HL-60/S4 (cell line): ENCODE measurements at regions not wholly inside any gene's neighbourhood (a gene's known extent, or its start where the extent isn't known, plus 50 kb on each side); places are given as distances from the start of the nearest gene placed in this dataset.

Experiments used
- in situ Hi-C: fragments of 300-500 bp; cut with MboI; formaldehyde crosslinking; loops from 2 replicates; pipeline ENCODE4 v1.14.3; 2022; ENCODE audit warnings: low sequenced_read_pairs

DNA sequence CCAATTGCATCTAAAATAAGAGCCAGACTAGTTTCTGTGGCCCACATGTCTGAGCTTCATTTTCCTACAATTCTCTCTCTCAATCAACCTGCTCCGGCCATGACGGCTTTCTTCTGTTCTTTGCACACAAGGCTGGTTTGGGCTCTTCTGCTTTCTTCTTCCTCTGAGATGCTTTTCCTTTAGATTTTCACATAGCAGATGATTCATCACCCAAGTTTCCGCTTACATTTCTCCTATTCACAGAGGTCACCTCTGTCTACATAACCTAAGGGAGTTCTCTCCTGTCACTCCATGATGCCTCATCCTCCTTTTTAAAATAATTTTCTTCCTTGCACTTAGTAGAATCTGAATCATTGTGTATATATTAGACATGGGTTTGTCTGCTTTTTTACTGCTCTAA is 334.6 kb upstream of the TUSC1 start:
- in situ Hi-C loops: no loop called here

GRCh38 chr9:25994605-25995004 is 316.4 kb upstream of the TUSC1 start:
- in situ Hi-C loops: no loop called here

DNA sequence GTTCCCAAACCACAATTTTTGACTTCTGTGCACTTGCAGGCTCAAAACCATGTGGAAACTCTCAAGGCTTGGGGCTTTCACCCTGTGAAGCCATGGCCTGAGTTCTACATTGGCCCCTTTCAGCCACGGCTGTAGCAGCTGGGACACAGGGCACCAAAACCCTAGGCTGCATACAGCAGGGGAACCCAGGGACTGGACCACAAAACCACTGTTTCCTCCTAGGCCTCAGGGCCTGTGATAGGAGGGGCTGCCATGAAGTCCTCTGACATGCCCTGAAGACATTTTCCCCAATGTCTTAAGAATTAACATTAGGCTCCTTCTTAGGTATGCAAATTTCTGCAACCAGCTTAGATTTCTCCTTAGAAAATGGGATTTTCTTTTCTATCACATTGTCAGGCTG is 312.1 kb upstream of the TUSC1 start:
- in situ Hi-C loops: no loop called here

- in situ Hi-C loops: no loop called here
Observed at GRCh38 chr9:25975667-25976066, 297.4 kb upstream of the TUSC1 start.

GRCh38 chr9:25964239-25964638 is 286.0 kb upstream of the TUSC1 start:
- in situ Hi-C loops: loop anchor here (25.0 kb wide), 1 partner anchor 373 kb away; no protein-coding TSS in a partner anchor

GRCh38 chr9:25960178-25960577 is 281.9 kb upstream of the TUSC1 start:
- in situ Hi-C loops: loop anchor here (25.0 kb wide), 1 partner anchor 377 kb away; no protein-coding TSS in a partner anchor

GRCh38 chr9:25954209-25954608 is 276.0 kb upstream of the TUSC1 start:
- in situ Hi-C loops: loop anchor here (25.0 kb wide), 1 partner anchor 383 kb away; no protein-coding TSS in a partner anchor

DNA sequence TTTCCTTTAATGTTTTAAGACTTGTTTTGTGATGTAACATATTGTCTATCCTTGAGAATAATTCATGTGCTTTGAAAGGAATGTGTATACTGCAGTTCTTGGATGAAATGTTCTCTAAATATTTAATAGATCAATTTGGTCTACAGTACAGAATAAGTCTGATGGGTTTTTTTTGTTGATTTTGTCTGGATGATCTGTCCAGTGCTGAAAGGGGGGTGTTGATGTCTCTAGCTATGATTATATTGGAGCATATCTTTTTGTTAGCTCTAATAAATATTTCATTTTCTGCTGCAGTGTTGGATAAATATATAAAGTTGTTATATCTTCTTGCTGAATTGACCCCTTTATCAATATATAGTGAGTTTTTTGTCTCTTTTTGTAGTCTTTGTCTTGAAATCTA is 269.9 kb upstream of the TUSC1 start:
- in situ Hi-C loops: no loop called here

DNA sequence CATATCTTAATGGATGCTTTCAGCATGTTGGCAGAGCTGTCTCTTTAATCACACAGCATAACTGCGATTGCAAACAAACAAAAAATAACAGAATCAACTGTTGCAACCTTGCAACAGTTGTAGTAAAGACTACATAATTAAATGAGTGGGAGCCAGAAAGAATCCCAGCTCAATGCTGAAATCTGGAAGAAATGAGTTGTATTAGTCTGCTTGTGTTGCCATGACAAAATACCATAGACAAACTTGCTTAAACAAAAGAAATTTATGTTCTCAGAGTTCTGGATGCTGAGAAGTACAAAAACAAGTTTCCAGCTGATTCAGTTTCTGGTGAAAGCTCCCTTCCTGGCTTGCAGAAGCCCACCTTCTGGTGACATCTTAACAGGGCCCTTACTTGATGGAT is 260.9 kb upstream of the TUSC1 start:
- in situ Hi-C loops: no loop called here

DNA sequence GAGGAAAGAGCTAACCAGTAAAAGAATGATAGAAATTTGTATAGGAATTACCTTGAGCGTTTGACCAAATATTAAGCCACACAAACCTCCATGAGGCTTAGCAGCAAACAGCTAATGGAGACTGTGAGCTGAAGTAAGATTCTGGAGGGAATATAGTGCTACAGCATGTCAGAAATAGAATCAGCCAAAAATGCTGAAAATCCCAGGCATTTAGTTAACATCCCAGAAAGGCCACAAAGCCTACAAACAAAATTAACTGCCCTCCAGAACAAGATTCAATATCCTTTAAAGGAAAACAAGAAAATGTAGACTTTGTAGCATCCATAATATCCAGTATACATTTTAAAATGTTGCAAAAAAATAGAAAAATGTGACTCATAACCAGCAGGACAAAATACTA is 257.8 kb upstream of the TUSC1 start:
- in situ Hi-C loops: no loop called here

- in situ Hi-C loops: no loop called here
Observed at GRCh38 chr9:25935188-25935587, 256.9 kb upstream of the TUSC1 start.

DNA sequence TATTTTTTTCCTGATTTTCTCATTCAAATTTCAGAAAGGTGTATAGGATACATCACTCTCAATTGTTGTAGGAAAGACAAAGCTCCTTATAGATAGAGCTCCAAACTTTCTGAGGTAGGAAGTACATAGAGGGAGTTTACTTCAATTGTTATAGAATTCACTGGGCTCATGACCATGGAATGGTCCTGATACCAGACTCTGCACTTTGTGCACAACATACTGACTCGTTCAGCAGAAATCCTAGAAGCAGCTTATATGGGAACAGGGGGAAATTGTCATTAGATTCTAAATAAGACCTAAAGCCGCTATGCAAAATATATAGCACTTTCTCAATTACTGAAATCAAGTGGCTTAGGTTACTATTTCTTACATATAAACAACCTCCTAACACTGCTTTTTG is 240.5 kb upstream of the TUSC1 start:
- in situ Hi-C loops: no loop called here

GRCh38 chr9:25917731-25918362 is 239.6 kb upstream of the TUSC1 start:
- in situ Hi-C loops: no loop called here

DNA sequence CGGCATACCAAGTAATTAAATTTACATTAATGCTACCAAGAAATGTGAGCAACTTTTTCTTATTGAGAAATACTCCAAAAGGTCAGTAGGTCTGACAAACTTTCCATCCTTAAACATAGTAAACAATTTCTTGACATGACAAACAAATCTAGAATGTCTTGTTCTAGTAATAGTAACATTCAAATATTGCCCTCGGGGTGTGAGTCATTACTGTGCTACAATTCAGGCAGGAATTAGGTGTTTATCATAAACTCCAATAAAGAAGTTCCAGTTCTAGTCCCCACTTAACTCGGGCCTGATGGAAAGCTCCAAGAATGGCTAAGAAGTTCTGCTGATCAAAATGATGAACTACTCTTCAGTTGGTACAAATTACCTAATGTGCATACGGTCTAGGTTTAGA is 235.6 kb upstream of the TUSC1 start:
- in situ Hi-C loops: no loop called here

DNA sequence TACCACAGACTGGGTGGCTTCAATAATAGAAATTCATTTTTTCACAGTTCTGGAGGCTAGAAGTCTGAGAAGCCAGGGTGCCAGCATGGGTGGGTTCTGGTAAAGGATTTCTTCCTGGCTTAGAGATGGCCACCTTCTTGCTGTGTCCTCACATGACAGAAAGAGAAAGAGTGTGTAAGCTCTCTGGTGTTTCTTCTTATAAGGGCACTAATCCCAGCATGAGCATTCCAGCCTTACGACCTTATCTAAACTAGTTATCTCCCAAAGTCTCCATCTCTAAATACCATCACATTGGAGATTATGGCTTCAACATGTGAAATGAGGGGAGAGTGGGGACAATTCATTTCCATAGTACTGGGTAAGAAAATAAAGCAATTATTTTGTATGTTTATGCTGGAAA is 226.5 kb upstream of the TUSC1 start:
- in situ Hi-C loops: no loop called here

DNA sequence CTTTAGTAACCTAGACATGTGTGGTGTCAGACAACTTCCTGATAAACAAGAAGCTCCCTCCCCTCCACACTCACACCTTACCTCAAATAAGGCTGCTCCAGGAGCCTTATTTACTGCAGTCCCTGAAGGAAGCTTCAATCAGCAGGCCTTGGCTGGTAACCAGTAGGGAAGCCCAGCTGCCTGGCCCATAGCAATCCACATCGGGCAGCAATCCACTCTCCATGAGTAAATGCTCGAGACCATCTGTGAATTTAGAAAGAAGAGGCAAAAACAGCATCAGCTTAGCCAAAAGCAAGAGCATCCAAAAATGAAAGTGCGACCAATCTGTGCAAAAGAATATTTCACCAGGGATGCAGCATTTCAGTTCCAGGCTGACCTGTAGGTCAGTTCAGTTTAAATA is 213.3 kb upstream of the TUSC1 start:
- in situ Hi-C loops: no loop called here

DNA sequence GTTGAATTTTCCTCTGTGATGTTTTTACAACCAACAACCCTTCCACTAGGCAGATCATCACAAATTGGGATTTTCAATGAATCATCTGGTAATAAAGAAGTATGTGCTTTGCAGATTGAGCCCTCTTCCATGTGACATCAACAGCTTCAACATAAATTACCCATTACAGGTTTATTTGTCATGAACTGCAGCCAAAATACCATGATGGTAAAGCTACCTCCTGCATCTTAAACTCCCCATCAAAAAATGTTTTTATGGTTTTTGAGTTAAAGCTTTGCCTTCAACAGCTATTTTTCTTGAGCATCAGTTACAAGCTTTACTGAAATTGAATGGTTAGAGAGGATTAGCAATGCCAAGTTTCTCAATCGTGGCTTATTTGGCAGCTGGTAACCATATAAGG is 211.4 kb upstream of the TUSC1 start:
- in situ Hi-C loops: no loop called here

DNA sequence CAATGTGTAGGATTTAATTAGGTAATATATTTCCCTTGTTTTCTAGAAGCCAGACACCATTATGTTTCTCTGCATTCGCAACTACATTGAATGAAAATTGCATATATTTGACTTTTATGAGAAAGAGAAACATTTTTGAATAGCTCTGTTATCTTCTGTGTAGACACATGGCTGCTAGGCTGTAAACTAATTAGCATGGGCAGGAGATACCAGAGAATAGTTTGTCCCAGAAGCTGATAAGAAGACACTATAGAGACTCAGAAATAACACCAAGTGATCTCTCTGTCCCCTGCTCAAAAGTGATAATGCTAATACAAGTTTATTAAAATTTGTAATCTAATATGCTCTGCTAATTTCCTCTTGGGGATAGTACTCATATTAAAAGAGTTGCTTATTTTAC is 198.0 kb upstream of the TUSC1 start:
- in situ Hi-C loops: no loop called here

- in situ Hi-C loops: no loop called here
Observed at GRCh38 chr9:25864509-25864908, 186.3 kb upstream of the TUSC1 start.

DNA sequence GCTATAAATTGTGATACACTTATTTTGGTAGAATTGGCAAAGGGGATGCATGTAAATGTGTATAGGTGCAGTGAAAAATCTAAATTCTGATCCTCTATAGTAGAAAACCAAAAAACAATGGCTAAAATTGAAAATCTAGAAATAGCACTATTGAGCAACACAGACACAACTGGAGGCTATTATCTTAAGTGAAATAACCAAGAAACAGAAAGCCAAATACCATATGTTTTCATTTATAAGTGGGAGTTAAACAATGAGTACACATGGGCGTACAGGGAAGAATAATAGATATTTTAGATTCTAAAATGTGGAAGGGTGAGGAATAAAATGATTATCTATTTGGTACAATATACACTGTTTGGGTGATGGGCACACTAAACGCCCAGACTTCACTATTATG is 183.2 kb upstream of the TUSC1 start:
- in situ Hi-C loops: no loop called here

DNA sequence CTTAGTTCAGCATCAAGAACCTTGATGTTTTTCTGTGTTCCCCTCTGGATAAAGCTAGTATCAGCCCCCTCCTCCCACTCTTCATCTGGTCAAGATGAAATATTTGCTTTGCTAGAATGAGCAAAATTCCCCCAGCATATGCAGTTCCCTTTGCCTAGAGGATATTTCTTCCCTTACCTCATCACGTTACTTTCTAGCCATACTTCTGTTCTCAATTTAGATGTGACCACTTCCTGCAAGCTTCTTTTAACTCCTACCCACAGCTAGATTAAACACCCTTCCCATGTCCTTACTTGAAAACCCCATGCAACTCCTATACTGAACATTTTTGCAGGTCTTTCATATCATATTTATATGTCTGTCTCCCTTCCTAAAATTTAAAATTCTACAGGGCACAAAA is 178.9 kb upstream of the TUSC1 start:
- in situ Hi-C loops: no loop called here

DNA sequence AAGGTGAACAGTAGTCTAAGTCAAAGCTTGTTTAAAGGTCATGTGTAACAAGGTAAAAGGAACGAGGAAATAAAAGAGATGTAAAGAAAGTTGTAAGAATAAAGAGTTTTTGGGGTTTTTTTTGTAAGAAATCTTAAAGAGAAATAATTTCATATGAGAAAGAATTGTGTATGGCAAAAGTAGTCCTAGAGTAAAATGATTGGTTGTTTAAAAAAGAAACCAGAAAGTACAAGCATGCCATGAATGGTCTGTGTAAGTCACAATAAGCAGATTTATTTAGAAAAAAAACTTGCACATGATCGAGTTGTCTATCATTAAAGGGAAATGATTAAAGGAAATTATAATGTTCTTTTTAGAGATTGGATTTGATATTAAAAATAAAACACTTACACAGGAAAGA is 172.6 kb upstream of the TUSC1 start:
- in situ Hi-C loops: no loop called here

DNA sequence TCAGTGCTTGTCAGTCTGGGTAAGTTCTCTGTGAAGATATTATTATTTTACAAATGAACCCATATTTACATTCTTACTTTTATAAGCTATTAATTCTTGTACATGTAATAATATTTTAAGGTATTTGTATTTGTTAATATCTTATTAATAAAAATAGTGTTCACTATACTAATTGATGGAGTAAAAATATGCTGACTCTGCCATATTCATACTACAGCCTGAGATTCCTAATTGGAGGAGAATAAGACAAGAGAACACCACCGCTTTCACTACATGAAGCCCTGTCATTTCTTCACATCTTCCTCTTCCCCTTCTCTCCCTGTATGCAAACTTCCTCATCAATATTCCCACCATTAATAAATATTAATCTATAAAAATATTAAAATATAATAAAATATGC is 167.6 kb upstream of the TUSC1 start:
- in situ Hi-C loops: no loop called here
